Endothelial cell of umbilical vein (primary cell): ENCODE measurements at regions not wholly inside any gene's neighbourhood (a gene's known extent, or its start where the extent isn't known, plus 50 kb on each side); places are given as distances from the start of the nearest gene placed in this dataset.

Experiments
- CTCF ChIP-seq, 2 donors: IDR thresholded peaks; 1 replicate in 1 of 2; 2 replicates in 1 of 2; pipeline ENCODE4 v1.5.1; 2011; ENCODE audit warnings: low read length in 2 of 2, mild to moderate bottlenecking in 2 of 2, moderate library complexity in 2 of 2, control low read depth in 1 of 2, inconsistent platforms in 1 of 2, low read depth in 1 of 2; ENCODE audit not compliant: insufficient read depth in 1 of 2; ENCODE audit errors: extremely low read depth in 1 of 2
- POLR2AphosphoS5 ChIP-seq: IDR thresholded peaks from 2 replicates; pipeline ENCODE4 v1.6.1; 2012; ENCODE audit warnings: low read depth, mild to moderate bottlenecking, control low read depth, low read length, moderate library complexity; ENCODE audit not compliant: insufficient read depth

GRCh38 chr9:89991204-89991790, 386.5 kb downstream of the GADD45G start:
- TF ChIP-seq POLR2AphosphoS5 (no peak), CTCF (IDR thresholded peaks at IDR 0.05; ENCODE audit: extremely low read depth in 1 of 2, insufficient read depth in 1 of 2, low read depth in 1 of 2, low read length in 2 of 2) (no peak)
